Hematopoietic multipotent progenitor cell treated with erythropoietin and hydrocortisone succinate and interleukin-3 and kit ligand, for 8 days (in vitro differentiated cells): ENCODE measurements at regions not wholly inside any gene's neighbourhood (a gene's known extent, or its start where the extent isn't known, plus 50 kb on each side); places are given as distances from the start of the nearest gene placed in this dataset.

Experiments used
- DNase-seq: peaks from one replicate; pipeline ENCODE4 v3.0.0-alpha.2; 2015

DNA sequence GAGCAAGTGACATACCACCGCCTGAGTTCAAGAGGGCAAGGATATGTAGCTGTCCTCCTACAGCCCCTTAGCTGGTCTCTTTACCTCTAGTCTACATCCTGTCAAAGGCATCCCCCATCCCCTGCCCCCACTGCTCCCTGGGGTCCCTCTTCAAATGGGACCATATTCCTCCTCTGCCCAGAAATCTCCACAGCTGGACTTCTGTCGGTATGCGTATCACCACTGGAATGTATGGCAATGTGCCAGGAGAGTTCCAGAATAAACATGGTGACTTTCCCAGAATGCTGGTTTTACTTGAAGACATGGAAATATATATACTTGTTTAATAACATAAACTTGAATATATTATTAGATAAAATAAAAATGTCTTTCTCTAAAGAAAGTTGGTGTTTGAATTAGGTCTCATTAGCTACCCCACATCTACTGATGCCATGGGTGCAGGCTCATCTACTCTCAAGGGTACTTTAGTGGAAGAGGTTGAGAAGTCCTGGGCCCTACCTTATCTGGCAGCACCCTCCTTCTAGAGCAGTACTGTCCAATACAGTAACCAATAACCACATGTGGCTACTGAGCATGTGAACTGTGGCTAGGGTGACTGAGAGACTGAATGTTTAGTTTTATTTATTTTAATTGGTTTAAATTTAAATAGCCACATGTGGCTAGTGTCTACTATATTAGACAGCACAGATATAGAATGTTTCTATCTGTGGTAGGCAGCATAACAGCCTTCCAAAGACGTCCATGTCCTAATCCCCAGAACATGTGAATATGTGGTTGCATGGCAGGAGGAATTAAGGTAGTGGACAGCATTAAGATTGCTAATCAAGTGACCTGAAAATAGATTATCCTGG lies 181.7 kb upstream of the SLC30A5 start:
- no peak for DNase-seq

DNA sequence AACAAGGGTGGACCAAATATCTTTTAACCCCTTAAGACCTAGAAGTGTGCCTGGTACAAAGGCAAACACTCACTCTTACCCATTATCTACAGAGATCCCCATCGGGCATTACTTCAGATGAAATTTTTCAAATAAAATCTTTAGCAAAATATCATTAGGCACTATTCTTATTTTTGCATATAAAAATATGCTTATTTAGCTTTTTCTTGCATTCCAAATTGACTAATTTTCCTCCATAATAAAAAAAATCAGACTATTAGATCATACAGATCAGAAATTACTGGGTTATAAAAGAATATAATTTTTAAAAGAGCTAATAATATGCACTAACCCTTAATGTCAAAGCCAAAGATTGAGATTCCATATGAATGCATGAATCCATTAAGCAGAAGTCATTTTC lies 178.7 kb upstream of the SLC30A5 start:
- DNase-seq, result no peak

DNA sequence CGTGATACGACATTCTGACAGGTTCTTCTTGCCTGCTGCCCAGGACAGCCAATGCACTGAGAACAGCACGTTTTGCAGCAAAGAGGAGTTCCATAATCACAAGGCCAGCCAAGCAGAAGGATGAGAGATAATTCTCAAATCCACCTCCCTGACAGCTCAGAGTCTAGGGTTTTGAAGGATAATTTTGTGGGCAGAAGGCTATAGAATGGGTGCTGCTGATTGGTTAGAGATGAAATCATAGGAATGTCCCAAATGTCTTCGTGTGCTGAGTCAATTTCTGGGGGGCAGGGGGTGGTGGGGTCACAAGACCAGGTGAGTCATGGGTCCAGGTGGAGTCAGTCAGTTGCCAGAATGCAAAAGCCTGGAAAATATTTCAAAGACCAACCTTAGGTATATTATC lies 175.5 kb upstream of the SLC30A5 start:
- DNase-seq, result no peak

DNA sequence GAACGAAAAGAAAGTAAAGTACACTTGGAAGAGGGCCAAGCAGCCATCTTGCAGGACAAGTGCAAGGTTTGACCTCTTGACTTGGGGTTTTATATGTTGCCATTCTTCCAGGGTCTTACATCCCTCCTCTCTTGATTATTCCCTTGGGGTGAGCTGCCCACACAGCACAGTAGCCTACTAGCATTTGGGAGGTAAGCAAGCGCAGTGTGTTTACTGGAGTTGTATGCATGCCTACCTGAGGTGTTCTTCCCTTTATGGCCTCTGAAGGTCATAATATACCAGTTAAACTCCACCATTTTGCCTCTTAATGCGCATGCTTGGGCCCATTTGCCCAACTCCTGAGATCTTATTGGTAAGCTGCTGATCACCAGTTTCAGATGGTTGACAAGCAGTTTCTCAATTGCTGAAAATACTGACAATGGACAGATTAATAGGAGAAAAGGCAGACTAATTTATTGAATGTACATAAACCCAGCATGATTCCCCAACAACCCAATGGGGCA lies 173.8 kb upstream of the SLC30A5 start:
- no peak for DNase-seq

DNA sequence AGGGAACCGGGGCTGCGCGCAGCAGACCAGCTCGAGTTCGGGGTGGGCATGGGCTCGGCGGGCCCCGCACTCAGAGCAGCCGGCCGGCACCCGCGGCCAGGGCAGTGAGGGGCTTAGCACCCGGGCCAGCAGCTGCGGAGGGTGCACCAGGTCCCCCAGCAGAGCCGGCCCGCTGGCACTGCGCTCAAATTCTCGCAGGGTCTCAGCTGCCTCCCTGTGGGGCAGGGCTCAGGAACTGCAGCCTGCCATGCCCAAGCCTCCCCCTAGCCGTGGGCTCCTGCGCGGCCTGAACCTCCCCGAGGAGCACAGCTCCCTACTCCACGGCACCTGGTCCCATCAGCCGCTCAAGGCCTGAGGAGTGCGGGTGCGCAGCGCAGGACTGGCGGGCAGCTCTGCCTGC lies 172.9 kb upstream of the SLC30A5 start:
- no peak for DNase-seq

DNA sequence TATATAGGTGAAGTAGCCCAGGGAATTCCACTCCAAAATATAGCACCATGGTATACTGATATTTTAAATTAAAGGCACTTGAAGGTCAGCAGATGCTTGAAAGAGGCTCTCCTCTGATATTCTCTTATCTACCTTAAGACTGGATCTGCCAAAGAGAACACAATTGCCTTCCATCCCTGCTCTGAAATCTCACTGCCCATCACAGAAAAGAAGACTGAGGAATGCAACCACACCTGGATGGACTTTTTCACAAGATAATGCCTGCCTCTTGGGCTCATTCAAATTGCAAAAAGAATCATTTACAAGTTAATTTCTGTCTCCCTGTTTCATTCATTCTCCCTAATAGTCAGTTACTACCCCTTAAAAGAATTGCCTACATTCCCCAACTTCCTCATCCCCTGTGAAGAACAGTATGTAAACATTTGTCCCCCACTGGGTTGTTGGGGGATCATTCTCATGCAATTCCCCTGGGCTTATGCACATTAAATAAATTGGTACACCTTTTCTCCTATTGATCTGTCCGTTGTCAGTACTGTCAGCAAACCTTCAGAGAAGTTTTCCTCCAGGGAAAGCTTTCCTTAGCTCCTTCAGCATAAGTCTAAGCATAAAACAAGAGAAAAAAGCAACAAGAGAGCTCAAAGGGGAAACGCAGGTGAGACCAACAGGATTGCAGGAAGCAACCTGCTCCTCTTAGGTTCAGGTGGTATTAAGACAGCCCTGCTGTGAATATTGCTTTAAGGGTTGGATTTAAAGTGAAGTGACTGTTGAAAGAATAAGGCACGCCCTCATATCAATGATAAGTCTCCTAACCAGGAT lies 171.4 kb upstream of the SLC30A5 start:
- no peak for DNase-seq

DNA sequence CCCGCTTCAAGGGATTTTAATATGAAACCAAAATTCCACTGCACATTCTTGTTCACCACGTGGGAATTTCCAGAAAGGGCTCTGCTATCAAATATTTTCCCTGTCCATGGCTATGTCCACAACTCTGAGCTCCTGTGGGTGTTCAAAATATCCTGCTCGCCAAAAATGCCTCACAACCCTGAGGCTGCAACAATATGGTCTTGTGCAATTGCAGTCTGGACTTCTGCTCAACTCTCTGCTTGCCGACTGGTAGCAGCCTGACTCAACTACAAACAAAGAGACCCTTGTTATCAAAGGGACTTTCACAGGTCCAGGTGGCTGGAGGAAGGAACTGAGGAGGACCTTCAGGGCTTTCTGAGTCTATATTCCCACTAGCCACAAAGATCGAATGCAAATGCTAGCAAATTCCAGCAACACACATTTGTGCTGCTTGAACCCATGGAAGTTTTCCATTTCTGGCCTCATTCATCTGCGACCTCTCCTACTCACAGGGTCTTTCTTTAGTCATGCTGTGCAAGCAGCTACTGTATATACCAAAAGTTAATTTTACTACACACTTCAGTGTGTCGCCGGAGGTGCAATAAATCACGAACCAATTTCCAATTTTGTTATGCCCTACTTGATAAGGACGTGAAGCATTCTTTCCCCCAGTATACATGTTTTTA lies 169.2 kb upstream of the SLC30A5 start:
- DNase-seq, result no peak

DNA sequence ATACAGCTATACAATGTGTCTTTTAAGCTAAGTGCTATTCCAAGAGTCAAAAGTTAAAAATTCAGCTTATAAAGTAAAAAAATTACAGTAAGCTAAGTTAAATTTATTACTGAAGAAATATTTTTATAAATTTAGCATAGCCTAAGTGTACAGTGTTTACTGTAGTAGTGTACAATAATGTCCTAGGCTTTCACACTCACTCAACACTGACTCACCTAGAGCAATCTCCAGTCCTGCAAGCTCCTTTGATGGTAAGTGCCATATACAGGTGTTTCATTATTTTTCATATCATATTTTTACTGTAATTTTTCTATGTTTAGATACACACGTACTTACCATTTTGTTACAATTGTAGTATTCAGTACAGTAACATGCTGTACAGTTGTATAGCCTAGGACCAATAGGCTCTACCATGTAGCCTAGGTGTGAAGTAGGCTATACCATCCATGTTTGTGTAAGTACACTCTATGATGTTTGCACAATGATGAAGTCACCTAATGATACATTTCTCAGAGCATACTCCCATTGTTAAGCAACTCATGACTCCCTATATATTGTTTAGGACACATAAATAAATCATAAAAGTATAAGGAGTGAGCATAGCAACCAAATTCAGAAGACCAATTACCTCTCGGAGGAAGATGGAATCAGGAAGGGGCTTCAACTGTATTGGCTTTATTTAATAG lies 165.1 kb upstream of the SLC30A5 start:
- DNase-seq, result no peak

DNA sequence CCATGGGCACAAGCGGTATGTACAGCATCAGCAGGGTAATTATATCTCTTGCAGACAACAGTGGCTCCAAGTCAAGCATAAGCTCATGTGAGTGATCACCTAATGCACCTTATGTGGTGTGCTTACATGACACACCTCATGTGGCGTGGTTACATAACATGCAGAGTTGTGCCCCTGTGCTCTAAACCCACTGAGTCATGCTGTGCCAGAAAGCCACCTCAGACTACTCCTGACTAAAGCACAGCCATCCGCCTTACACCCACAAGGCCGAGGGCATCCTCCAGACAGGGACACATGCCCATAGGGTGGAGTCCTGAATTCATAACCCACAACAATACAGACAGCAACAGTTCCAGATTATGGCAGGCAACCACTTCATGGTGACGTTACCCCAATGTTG lies 163.7 kb upstream of the SLC30A5 start:
- no peak for DNase-seq

DNA sequence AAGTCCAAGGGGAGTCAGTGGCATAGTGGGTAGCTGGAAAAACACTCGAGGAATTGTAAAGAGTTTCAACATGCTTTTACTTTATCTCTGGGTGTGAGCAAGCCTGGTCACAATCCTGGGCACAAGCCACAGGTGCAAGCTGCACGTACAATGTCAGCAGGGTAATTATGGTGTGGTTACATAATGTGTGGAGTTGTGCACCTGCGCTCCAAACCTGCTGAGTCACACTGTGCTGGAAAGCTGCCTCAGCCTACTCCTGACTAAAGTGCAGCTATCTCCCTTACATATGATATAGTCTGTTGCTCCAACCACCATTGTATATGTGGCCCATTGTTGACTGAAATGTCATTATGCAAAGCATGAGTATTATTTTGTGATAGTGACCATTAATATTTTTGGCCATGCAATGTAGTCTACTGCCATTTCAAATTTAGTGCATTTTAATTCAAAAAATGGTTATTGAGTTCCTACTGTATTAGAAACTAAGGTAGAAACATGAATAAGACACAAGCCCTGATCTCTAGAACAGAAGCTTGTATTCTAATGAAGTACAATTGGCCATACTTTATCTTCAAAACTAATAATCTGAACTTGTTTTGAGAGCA lies 160.9 kb upstream of the SLC30A5 start:
- no peak for DNase-seq

DNA sequence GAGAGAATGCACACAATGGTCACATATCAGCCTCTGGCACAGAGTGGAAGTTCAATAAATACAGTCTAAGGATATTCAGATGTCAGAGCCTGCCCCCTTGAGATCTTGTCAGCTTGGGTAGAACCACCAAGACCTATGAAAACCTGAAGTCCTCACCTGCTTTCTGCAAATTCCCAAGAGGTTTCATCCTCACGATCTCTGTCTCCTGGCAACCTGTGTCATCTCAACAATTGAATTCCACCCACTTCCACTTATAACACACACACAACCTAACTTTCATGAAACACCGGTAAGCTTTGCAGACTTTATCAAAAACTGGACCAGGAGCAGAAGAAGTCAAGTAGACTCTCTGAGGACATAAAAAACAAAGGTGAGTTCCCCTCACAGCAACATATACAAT lies 151.6 kb upstream of the SLC30A5 start:
- no peak for DNase-seq

DNA sequence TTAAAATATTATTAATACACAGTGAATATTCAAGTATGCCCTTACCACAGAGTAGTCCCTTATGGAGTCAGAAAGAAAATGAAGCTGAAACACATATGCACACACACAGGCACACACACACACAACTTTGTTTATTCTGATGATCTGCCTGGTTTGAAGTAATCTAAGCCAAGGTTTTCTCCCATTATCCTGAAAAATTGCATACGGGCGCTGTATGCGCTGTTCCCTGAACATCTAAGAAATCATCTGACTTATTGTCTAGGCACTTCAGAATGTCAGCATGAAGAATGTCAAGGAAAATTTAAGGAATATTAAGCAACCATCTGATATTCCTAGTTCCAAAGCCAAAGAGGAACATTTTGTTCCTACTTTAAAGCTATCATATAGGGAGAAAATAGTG lies 147.1 kb upstream of the SLC30A5 start:
- no peak for DNase-seq

DNA sequence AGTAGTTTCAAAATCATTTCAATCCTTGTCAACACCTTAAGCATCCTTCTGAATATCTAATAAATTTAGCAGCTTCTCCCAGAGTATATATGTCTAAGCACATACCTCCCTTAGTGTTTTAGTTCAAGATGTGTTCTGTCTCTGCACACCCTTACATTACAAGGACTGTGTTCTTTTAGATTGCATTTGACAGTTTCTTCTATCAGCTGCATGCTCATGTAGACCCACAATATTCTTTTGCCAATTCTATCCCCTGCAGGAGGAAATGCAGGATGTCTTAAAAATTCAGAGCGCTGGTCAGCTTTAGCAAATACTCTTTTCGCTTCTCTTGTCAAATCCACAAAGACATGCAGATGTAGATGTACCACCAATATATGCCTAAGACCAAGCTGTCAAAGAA lies 145.8 kb upstream of the SLC30A5 start:
- DNase-seq, result no peak

DNA sequence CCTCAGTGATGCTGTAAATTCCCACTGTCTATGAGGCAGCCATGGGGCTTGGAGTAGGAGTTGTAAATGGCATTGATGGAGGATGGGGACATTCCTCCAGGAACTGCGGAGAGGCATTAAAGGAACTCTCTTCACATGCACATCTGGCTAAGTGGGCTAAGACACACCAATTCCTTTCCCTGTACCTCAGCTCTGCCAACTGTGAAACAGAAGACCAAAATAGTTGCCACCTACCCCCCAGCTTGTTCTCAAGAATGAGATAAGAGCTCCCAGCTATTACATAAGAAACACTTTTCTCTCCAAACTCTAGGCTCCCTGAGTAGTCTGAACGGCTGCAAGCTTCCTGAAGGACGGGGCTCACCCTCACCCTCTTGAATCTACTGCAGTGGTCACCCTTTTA lies 144.6 kb upstream of the SLC30A5 start:
- DNase-seq, result no peak

DNA sequence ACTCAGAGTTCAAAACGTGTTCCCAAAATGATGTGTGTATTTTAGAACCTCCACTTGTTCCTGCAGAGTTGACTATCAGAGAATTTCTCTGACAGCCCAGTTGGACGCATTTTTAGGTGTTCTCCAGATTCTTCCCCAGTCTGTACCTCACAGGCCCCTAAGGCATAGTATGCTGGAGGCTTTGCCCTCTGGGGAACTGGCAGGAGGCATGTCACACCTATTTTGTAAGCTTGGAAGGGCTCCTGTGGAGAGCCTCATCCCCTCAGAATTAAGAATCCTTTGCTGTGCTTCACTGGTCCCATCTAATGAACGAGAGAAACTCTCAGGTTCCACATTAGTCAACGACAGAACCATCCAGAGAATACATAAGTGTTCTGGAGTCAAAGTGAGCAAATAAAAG lies 144.1 kb upstream of the SLC30A5 start:
- DNase-seq, result no peak

DNA sequence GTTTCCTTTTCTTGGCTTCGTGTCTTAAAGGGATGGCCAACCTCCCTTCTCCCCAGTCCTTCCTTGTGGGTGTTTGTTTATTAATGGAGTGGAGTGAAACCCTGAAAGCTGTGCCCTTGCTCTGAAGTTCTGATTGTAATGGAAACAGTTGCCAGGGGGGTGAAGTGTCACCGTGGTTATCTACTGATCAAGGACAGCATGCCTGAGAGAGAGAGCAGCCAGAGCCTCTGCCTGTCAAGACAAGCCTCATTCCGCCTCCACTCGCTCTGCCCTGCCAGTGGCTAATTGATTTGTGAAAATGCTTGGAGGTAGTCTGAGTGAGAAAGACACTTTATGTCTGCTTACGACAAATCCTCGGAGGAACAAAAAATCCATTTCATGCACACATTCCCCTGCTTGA lies 143.7 kb upstream of the SLC30A5 start:
- DNase-seq, result no peak

DNA sequence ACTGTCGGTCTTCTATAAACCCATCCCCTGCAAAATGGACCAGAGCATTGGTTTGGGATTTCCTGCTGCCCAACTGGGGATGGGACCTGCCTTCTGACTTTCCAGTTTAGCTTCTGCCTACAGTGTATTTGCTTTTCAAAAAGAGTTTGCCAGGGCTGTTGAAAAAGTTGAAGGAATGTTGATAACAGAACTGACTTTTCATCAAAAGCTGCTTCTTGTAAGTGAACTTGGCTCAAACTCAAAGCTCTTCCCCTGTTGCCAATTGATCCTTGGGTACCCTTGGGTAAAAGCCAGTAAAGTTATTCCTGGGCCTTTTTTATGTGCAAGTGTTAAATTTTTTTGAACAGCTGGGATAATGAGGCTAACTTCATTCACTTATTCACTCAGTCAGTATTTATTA lies 142.9 kb upstream of the SLC30A5 start:
- DNase-seq, result no peak

DNA sequence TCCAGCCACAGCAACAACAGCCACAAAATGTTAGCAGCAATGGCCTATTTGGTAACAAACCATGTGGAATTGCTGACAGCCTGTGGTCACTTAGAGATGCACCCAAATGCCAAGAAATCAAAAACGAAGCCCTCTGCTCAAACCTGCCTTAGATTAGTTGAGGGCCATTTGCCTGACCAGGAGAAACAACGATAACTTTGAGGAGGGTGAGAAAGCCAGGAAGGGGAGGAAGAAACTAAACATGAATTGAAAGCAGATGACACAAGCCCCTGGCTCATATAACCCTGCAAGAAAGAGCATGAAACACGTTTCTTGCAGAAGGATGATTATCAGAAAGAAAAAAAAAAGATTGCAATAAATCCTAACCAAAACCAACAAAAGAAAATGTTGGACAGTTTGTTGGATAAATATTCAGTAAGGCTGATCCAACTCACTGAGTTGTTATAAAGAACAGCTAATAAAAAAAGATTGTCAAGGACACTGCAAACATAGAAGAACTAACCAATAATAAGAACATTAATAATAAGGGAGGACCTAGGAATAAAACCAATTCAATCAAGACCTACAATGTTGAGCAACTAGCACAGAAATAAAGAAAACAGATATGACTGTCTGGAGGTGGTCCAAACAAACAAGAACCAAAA lies 140.5 kb upstream of the SLC30A5 start:
- no peak for DNase-seq

DNA sequence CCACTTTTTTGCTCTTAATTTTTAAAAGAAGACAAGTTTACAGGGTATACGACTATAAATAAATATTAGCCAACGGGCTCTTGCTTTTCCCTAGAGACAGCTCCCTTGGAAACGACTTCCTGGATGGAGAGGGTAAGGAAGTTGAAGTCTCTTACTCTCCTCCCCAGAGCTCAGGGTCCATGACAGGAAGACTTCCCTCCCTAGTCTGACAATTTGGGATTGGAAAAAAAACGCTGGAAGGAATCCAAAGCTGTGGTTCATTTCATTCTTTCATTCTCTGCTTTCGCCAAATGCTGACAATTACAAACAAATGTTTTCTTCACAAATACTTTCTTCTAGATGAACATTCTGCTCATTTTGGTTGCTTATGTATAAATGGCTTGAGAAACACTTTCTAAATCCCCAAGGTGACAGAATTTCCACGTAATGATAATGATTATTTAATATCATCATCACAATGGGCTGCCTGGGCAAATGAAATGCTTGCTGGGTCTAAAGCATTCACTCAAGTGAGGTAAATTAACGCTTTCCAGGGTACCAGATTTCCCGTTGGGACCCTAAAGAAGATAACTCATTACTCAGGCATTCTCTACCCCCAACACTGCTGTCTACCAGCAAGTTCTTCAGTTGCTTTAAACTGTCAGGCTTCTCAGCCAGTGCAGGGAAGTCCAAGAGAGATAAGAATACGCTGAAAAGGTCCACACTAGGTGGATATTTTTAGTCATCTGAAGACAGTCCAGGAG lies 139.8 kb upstream of the SLC30A5 start:
- no peak for DNase-seq

DNA sequence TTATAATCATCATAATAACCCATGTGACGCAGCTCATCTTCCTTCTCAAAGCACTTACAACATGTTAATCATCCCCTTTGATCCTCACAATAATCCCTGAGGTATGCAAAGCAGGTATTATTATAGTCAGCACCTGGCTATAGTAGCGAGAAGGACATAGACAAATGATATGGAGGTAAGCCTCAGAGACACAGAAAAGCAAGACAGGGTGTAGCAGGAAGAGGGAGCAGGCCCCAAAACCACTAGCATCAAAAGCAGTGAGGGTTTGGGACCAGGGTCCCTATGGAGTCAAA lies 139.2 kb upstream of the SLC30A5 start:
- no peak for DNase-seq

DNA sequence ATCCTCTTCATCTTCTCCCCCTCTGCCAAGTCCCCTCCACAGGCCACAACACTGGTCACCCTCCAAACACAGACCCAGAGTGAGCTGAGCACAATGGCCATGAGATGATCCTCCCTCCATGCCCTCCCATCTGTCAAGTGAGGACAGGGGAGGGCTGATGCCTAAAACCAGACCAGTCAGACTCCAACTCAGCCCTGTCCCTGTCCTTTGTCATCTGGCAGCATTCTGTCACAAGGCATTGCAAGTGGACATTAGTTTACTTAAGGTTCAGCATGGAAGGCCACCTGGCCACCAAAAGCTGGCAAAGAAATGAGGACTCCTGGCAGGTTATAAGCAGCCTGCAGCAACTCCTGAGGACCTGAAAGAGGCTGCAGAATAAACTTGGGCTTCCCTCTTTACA lies 136.2 kb upstream of the SLC30A5 start:
- DNase-seq, result no peak

DNA sequence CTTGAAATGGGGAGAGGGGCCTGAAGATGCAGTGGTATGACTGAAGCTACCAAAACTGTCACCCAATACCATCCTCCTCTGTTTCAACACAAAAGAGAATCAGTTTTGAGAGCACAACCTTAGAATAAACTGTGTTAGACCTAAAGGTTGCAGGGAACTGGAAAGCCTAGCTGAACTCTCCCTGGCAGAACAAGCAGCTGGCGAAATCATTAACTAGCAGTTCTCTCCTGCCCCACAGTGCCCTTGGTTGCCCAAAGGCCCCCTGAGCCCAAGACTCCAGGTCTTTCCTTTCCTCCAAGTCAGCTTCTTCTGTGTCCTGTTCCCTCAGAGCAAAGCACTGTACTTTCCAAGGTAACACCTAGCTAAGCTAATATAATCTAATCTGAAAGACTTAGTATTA lies 135.4 kb upstream of the SLC30A5 start:
- no peak for DNase-seq
